GM12872 (cell line): ENCODE measurements at regions not wholly inside any gene's neighbourhood (a gene's known extent, or its start where the extent isn't known, plus 50 kb on each side); places are given as distances from the start of the nearest gene placed in this dataset.

ENCODE experiments used
- TF ChIP-seq, protein P1 (sequence below): IDR thresholded peaks from 3 replicates; pipeline ENCODE4 v1.5.1; 2011; ENCODE audit warnings: low read depth, mild to moderate bottlenecking, low read length, moderate library complexity; ENCODE audit not compliant: insufficient read depth

DNA sequence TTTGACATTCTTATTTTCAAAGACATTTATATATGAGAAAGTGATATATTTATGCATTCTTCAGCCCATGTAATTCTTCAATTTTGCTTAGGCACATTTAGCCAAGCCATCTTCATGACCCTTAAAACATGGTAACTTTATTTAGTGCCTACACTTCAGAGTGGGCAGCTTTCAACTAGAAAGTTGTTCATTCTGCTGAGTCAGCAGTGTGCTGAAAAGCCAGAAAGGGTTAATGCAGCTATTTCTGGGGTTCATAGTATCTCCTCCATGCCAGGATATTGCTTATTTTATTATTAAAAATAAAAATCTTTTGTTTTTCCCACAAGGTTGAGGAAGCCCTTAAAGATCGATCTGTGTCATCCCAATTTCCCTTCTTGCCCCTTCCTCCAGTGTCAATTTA, 79.2 kb downstream of the EDN1 start:
- TF ChIP-seq, protein P1, sequence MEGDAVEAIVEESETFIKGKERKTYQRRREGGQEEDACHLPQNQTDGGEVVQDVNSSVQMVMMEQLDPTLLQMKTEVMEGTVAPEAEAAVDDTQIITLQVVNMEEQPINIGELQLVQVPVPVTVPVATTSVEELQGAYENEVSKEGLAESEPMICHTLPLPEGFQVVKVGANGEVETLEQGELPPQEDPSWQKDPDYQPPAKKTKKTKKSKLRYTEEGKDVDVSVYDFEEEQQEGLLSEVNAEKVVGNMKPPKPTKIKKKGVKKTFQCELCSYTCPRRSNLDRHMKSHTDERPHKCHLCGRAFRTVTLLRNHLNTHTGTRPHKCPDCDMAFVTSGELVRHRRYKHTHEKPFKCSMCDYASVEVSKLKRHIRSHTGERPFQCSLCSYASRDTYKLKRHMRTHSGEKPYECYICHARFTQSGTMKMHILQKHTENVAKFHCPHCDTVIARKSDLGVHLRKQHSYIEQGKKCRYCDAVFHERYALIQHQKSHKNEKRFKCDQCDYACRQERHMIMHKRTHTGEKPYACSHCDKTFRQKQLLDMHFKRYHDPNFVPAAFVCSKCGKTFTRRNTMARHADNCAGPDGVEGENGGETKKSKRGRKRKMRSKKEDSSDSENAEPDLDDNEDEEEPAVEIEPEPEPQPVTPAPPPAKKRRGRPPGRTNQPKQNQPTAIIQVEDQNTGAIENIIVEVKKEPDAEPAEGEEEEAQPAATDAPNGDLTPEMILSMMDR = no peak

DNA sequence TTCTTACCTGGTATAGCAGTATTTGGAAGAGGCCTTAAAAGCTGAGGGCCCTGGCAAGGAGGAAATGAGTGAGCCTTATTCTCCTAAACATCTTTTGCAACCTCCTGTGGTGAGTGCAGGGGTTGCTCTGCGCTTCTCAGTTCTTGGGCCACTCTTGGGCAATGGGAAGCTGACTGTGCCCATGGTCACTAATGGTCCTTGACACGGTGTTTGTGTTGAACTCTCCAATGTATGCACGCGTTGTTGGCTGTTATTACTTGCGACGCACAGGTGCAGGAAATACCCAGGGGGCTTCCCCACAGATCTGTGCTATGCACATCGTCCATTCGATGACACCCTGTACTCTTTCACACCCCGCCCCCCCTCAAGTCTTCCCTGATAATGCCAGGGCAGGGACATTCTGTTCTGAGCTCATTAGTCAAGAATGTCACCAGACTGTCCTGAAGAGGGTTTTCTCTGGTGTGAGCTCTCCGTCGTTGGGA, 79.7 kb downstream of the EDN1 start:
- TF ChIP-seq, protein P1 = peak; percentile 63

DNA sequence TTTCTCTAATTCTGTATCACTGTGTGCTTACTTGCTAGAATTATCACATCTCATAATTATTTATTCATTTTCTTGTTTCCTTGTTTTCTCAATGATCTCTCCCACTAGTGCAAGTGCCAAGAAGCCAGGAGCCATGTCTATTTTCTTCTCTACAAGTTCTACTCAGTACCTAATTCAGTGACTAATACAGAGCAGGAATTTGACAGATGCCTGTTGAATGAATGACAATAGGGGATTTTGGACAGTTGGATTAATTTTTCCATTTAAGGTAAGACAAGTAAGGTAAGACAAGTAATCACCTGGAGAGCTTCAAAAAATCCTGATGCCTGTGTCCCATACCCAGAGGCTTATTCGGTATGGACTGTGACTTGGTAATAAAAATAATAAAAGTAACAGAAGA, 81.0 kb downstream of the EDN1 start:
- TF ChIP-seq, protein P1 = no peak

DNA sequence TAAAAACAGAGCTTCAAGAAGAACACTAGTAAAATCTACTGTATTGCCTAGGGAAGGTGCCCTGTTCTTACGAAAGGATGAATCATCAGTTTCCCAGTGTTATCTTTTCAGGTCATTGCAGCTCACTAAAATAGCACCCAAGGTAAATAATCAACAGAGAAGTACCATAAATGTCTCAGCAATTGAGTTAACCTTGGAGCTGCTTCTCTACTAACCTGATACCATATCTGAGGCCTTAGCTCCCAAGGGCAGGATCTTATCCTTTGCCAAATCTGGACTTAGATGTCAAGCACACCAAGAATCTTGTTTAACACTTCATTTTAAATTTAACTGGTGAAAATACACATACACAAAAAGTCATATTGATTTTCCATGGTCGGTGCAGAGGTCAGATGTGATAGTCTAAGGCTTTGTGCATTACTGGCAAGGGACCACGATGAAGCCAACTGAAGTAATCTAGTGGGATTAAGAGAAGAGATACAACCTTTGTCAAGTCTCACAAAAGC, 81.5 kb downstream of the EDN1 start:
- TF ChIP-seq, protein P1 = no peak

DNA sequence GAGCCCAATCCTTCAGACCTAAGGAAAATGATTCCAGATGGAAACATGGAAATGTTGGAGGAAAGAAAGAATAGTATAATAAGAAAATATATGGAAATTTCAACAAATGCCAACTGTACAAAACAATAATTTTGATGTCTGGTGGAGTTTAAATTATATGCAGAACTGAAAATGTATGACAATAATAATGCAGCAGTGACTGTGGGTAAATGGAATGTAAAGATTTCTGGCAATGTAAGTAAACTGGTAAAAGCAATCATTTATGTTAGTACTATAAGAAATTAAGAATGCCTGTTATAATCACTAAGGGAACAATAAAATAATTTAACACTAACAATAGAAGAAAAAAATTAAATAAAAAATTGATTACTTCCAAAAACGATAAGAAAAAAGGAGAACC, 89.0 kb downstream of the EDN1 start:
- TF ChIP-seq, protein P1 = no peak

DNA sequence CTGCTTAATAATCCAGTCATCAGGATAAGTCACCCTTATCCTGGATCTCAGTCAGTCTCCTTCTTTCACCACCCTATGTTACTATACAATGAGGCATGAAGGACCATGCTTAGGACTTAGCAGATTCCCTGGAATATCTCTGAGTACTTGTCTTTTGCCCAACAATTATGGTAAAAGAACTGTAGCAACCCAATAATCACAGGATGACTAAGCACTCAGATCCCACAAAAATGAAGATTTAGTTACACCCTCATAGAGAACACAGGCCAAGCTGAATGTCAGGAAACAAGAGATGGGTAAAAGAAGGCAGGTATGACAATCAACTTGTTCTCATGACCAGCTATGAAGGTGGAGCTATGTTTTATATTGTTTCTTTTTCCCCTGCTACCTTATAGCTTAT, 91.4 kb downstream of the EDN1 start:
- TF ChIP-seq, protein P1 = no peak

DNA sequence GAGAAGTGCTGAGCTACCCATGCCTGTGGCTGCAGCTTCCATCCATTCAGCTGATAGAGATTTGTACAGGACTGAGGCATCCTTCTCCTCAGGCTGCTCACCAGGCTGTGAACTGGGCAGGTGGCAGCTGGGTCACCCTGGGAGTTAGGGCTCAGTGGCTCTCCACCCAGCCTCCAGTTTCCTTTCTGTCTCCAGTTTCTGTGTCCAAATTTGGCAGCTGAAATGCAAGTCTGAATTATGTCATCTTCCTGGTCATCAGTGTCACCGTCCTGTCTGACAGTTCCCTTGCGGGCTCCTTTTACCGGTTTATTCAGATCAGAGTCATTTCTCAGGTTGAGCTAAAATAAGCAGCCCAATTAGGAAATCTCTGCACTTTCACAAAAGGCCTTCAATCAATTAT, 93.3 kb downstream of the EDN1 start:
- TF ChIP-seq, protein P1 = no peak

DNA sequence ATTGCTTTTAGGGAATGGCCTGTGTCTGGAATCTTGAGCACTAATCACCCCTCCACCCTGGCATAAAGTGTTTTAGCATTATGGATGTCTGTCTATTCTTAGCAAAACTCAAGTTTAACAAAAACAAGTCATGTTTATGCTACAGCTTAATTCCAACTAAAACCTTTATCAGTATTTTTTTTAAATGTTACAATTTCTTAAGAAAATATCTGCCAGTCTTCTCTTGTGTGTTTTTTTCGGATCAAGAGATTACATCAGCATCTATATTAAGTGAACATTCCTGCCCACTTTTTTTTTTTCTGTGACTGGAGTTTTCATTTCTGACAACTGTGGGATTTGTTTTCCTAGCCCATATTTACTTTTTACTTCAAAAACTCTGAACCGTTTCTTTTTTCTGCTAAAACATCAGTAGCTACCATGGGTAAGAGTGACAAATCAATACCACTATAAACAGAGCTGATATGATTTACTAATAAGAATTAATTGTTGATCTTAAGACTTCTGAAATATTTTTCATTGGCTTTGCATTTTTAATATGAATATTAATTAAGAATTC, 94.3 kb downstream of the EDN1 start:
- TF ChIP-seq, protein P1 = no peak
